HG03439 (cell line): ENCODE measurements at regions not wholly inside any gene's neighbourhood (a gene's known extent, or its start where the extent isn't known, plus 50 kb on each side); places are given as distances from the start of the nearest gene placed in this dataset.

Experiments used
- ATAC-seq: cut with Tn5 transposase; IDR thresholded peaks from one replicate; pipeline ENCODE4 v1.9.1; 2021; ENCODE audit warnings: mild to moderate bottlenecking, moderate library complexity; ENCODE audit not compliant: unreplicated experiment

DNA sequence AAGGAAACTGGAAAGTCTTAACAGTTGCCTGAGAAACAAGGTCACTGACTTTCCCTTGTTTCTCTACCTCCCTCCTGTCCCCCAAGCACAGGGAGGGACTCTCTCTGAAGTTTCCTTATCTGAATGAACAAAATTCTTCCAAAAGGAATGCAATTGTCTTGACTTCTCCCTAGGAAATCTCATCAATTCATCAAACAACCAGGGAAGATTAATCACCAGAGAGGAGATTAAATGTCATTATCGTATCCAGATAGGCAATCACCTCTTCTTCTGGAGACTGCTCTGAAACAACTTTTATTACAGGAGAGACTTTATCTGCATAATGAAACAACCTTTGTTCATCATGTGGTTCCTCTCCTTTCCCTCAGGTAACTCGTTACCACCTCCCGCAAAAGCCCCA, 431.4 kb downstream of the SLC16A7 start:
- no peak for ATAC-seq

DNA sequence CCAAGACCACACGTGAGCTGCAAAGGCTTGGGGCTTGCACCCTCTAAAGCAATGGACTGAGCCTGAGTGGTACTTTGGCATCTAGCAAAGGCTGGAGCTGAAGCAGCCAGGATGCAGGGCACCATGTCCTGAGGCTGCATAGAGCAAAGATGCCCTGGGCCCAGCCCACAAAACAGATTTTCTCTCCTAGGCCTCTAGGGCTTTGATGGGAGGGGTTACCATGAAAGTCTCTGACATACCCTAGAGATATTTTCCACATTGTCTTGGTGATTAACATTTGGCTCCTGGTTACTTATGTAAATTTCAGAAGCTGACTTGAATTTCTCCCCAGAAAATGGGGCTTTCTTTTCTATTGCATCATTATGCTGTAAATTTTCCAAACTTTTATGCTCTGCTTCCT, 438.3 kb downstream of the SLC16A7 start:
- no peak for ATAC-seq

DNA sequence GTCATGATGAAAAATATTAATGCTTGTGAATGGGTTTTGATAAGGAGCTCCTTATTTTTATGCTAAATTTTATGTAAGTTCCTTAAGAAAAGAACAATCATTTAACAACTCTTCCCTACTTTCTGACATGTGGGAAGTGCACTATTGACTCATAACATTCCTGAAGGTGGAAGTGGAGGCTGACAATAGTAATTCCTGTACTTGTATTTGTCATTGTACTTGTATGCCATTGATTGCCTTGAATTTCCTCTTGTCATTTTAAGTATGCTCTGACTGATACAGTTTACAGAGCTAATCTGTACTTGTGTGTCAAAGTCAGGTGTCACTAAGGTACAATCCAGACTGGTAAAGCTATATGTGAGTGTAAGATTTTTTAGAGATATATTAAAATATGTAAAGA, 440.0 kb downstream of the SLC16A7 start:
- ATAC-seq, result no peak

DNA sequence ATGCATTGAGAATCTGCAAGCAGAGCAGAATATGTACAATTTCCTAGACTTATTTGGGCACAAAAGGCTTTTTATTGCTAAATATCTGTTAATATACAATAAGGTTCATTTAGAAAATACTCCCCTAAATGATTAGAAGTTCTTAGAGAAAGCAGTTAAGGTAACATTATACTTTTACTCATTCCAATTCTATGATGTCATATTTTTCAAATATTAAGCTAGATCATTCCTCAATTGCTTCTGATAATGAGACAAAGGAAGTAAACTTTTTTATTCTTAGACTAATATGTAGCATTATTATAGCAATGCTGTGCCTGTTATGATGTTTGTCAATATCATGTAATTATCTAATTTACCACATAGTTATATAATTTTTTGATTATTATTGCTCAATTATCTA, 447.0 kb downstream of the SLC16A7 start:
- ATAC-seq, result no peak

DNA sequence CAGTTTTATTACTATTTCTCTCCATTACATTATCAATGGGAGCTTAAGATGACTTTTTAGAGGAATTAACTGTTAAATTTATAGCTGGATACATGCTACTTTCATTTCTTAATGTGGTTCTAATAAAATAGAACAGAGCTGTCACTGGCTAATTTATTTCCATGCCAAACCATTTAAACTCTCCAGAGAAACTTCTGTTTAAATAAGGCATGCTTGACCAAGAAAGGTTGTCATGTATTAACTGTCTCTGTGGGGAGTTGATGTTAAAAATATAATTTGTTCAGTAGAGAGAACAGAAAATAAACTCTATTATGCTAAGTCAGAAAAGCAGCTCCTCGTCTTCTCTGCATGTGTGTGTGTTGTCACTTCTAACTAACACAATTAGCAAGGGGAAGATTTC, 447.4 kb downstream of the SLC16A7 start:
- no peak for ATAC-seq

DNA sequence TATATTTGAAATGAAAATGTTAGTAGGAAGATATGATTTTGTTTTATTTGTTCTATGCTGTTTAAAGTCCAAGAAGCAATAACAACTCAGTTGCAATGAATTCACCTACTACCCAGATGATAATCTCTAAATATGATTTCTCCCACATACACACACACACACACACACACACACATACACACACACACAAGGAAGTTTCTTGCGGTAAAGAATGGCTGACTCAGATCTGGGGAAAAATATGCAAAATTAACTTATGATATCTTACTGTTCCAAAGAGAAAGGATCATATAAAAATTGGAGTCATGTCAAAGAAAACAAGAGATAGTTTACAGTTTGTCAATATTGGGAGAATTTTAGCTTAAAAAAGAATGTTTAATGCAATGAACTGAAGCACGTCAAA, 456.7 kb downstream of the SLC16A7 start:
- no peak for ATAC-seq

DNA sequence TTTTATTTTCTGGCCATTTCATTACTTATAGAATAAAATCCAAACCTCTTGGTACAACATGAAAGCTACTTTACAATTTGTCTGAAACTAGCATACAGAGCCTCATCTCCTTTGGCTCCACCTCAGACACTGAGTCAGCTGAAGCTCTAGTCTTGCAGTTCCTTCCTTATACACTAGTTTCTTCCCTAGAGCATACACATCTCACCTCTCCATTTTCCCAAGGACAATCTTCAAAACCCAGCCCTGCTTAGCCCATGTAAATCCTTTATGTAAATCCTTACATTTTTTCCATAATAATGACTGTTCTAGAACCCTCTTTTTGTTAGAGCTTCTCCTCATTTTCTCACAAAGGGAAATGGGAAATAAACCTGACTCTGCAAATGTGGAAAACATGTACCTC, 463.4 kb downstream of the SLC16A7 start:
- ATAC-seq, result no peak

DNA sequence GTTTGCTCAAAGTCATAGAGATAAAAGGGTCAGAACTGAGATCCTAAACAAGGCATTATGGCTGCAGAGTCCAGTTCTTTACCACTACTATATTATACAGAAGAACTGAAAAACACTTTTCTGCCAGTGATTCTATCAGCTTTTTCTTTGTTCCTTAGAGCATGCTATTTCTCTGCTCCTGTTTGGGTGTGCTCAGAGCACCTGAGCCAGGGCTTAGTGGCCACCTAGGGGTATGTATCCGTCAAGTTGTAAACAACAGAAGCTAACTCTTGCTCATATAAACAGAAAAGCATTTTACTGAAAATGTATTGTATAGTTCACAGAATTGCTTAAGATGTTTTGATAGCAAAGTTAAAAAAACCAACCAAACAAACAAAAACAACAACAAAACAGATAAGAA, 470.8 kb downstream of the SLC16A7 start:
- ATAC-seq, result no peak

- ATAC-seq, result no peak
Observed at GRCh38 chr12:60070552-60070951, 474.7 kb downstream of the SLC16A7 start.

GRCh38 chr12:60071759-60072191, 475.9 kb downstream of the SLC16A7 start:
- ATAC-seq, result no peak

DNA sequence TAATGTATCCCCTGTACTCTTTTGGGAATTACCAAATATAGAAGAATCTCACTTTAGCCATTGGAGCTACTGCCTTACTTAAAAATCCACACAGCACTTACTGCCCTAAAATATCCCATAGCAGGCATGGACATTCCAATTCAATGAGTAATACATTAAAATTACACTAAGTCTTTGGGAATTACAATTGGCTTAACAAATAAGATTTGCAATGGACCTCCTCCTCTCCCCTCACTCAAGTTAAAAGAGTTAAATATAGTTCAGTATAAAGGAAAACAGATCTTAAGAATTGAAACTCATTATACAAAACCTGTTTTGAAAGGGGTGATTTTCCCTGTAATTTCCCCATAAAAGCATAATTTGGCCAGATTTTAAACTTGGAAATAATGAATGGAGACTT, 477.1 kb downstream of the SLC16A7 start:
- ATAC-seq, result no peak

DNA sequence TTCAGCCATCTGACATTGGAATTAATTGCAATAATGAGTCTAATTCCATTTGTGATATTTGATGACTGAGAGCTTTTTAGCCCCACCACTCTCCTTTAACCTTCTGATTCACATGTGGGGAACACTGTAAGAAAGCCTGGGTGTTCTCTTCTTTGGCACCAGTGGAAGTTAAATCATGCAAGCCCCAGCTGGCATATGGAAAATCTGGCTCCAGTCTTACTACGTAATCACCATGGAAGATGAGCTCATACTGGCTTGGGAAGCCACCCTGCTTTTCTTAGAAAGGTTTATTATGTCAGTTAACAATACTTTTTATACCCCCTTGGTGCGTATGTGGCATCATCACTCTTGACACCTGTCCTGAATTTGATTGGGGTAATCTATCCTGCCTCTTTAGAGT, 479.3 kb downstream of the SLC16A7 start:
- no peak for ATAC-seq

- ATAC-seq, result no peak
Observed at GRCh38 chr12:60078026-60078425, 482.2 kb downstream of the SLC16A7 start.

- ATAC-seq, result no peak
Observed at GRCh38 chr12:60093428-60093827, 497.6 kb downstream of the SLC16A7 start.

DNA sequence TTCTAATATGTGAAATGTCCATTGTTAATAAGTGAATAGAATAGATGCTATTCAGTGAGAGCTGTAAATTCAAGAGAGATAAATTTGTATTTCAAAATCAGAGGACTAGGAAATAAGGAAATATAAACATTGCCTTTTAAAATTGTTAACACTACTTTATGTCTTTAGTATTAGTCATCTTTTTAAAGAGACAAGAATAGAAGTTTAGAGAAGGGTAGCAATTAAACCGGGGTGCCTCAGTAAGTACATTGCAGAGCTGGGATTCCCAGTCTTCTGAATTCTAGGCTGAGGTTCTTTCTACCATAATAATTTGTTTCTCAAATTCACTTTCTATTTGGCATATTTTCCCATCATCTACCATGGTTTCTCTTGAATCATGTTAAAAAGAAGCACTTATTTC, 498.6 kb downstream of the SLC16A7 start:
- ATAC-seq, result no peak

- no peak for ATAC-seq
Observed at GRCh38 chr12:60096727-60097126, 500.9 kb downstream of the SLC16A7 start.

- ATAC-seq, result no peak
Observed at GRCh38 chr12:60100160-60100559, 504.3 kb downstream of the SLC16A7 start.

- ATAC-seq, result no peak
Observed at GRCh38 chr12:60100852-60101251, 505.0 kb downstream of the SLC16A7 start.

DNA sequence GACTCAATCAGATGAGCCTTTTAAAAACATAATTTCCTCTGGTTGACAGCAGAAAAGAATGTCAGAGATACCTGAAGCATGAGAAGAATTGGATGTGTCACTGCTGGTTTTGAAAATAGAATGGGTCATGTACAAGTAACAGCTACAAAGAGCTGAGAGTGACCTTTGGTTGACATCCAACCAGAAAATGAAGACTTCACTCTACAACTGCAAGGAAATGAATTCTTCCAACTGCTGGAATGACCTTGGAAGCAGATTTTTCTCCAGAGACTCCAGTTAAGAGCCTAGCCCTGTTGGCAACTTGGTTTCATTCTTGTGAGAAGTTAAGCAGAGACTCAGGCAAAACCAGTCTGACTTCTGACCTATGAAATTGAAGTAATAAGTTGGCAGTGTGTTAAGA, 505.9 kb downstream of the SLC16A7 start:
- ATAC-seq, result no peak

GRCh38 chr12:60106214-60106613, 510.4 kb downstream of the SLC16A7 start:
- no peak for ATAC-seq

GRCh38 chr12:60107992-60108391, 512.2 kb downstream of the SLC16A7 start:
- ATAC-seq, result no peak

- no peak for ATAC-seq
Observed at GRCh38 chr12:60112063-60112462, 516.2 kb downstream of the SLC16A7 start.

DNA sequence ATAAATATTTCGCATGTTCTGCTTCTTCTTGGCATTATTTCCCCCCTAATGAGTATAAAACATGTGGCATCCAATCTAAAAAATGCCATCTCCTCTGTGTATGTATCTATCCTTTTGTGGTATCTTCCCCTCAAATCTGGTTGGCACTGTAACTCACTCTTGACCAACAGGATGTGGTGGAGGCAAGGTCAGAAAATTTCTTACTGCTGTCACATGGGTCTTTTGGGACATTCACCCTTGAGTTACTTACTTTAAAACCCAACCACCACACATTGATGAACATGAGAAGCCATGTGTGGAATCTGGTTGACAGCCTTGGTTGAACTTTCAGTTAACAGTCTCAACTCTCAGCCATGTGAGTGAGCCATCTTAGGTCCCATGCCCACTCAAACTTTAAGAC, 516.9 kb downstream of the SLC16A7 start:
- no peak for ATAC-seq

- no peak for ATAC-seq
Observed at GRCh38 chr12:60114169-60114568, 518.3 kb downstream of the SLC16A7 start.
